ENCODE measurements at regions not wholly inside any gene's neighbourhood (a gene's known extent, or its start where the extent isn't known, plus 50 kb on each side); places are given as distances from the start of the nearest gene placed in this dataset.

- TF ChIP-seq CTCF (IDR thresholded peaks at IDR 0.05; ENCODE audit: insufficient read depth, low read depth, low read length) = no peak
- no peak for TF ChIP-seq EZH2 (IDR thresholded peaks at IDR 0.05; ENCODE audit: insufficient read depth, low read length)
Measured at GRCh38 chr17:83178533-83179304, 99.3 kb downstream of the METRNL start.

Data from astrocyte (in vitro differentiated cells and primary cell).